Type B pancreatic cell (in vitro differentiated cells): ENCODE measurements at regions not wholly inside any gene's neighbourhood (a gene's known extent, or its start where the extent isn't known, plus 50 kb on each side); places are given as distances from the start of the nearest gene placed in this dataset.

Experiments
- DNase-seq: peaks from one replicate; pipeline ENCODE4 v3.0.0; 2021; ENCODE audit warnings: mixed read lengths; ENCODE audit not compliant: unreplicated experiment; ENCODE audit errors: extremely low spot score
- H3K27ac Mint-ChIP-seq: 2 replicates; pipeline ENCODE4 v1.8.0; 2021; ENCODE audit warnings: mild to moderate bottlenecking, mixed read lengths
- H3K27me3 Mint-ChIP-seq: 2 replicates; pipeline ENCODE4 v1.8.0; 2021; ENCODE audit warnings: mixed read lengths
- H3K36me3 Mint-ChIP-seq: 2 replicates; pipeline ENCODE4 v1.8.0; 2021; ENCODE audit warnings: mixed read lengths
- H3K4me1 Mint-ChIP-seq: one replicate; pipeline ENCODE4 v1.8.0; 2021; ENCODE audit warnings: mixed read lengths; ENCODE audit not compliant: unreplicated experiment
- H3K4me3 Mint-ChIP-seq: 2 replicates; pipeline ENCODE4 v1.8.0; 2021; ENCODE audit warnings: mild to moderate bottlenecking, mixed read lengths
- H3K9me3 Mint-ChIP-seq: 2 replicates; pipeline ENCODE4 v1.8.0; 2021; ENCODE audit warnings: mixed read lengths
- TF ChIP-seq, protein P1 (sequence below): fragments of 200-600 bp; sonication (generic); conservative IDR thresholded peaks from 2 replicates; pipeline ENCODE4 v1.5.0; 2021; ENCODE audit warnings: antibody characterized with exemption, mild to moderate bottlenecking

- Mint-ChIP-seq H3K4me1 (no peaks in the 10 kb centered on the region), H3K27ac (no peak overlapping the region), H3K9me3 (no peaks in the 10 kb centered on the region), H3K4me3 (no peak overlapping the region), H3K27me3 (no peaks in the 10 kb centered on the region), H3K36me3 (no peaks in the 10 kb centered on the region)
- TF ChIP-seq, protein P1, sequence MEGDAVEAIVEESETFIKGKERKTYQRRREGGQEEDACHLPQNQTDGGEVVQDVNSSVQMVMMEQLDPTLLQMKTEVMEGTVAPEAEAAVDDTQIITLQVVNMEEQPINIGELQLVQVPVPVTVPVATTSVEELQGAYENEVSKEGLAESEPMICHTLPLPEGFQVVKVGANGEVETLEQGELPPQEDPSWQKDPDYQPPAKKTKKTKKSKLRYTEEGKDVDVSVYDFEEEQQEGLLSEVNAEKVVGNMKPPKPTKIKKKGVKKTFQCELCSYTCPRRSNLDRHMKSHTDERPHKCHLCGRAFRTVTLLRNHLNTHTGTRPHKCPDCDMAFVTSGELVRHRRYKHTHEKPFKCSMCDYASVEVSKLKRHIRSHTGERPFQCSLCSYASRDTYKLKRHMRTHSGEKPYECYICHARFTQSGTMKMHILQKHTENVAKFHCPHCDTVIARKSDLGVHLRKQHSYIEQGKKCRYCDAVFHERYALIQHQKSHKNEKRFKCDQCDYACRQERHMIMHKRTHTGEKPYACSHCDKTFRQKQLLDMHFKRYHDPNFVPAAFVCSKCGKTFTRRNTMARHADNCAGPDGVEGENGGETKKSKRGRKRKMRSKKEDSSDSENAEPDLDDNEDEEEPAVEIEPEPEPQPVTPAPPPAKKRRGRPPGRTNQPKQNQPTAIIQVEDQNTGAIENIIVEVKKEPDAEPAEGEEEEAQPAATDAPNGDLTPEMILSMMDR = no peak
- DNase-seq = no peak
Observed at GRCh38 chrY:11293392-11293791, 1407.6 kb upstream of the USP9Y start.

DNA sequence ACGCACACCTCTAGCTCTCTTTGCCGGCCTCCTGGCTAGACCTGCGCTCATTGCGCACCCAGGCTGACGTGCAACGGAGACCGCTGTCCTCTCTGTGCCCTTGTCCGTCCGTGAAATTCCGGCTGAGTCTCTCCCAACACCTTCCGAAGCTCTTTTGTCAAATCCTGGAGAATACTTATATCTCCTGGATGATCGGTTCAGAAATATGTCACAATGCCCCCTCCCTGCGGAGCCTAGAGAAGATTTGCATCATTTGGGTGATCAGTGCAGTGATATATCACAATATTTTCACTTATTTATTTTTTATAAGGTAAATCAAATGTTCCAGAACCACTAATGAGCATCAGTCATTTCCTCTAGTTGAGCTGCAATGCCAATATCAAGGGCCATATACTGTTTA is 1366.9 kb upstream of the USP9Y start:
- no peaks in the 10 kb centered on the region for H3K9me3 Mint-ChIP-seq
- no peaks in the 10 kb centered on the region for H3K36me3 Mint-ChIP-seq
- no peak overlapping the region for H3K4me3 Mint-ChIP-seq
- no peak overlapping the region for H3K27ac Mint-ChIP-seq
- TF ChIP-seq, protein P1 = no peak
- H3K4me1 Mint-ChIP-seq = no peaks in the 10 kb centered on the region
- DNase-seq = peak; percentile 74
- no peaks in the 10 kb centered on the region for H3K27me3 Mint-ChIP-seq
